Erythroblast (primary cell): ENCODE measurements at regions not wholly inside any gene's neighbourhood (a gene's known extent, or its start where the extent isn't known, plus 50 kb on each side); places are given as distances from the start of the nearest gene placed in this dataset.

Experiments used
- GATA1 ChIP-seq: IDR thresholded peaks from 2 replicates; pipeline ENCODE4 v1.6.1; 2011; ENCODE audit warnings: low read depth, mild to moderate bottlenecking, control low read depth, low read length, moderate library complexity
- POLR2A ChIP-seq: IDR thresholded peaks from 2 replicates; pipeline ENCODE4 v1.6.1; 2011; ENCODE audit warnings: mild to moderate bottlenecking, low read length

DNA sequence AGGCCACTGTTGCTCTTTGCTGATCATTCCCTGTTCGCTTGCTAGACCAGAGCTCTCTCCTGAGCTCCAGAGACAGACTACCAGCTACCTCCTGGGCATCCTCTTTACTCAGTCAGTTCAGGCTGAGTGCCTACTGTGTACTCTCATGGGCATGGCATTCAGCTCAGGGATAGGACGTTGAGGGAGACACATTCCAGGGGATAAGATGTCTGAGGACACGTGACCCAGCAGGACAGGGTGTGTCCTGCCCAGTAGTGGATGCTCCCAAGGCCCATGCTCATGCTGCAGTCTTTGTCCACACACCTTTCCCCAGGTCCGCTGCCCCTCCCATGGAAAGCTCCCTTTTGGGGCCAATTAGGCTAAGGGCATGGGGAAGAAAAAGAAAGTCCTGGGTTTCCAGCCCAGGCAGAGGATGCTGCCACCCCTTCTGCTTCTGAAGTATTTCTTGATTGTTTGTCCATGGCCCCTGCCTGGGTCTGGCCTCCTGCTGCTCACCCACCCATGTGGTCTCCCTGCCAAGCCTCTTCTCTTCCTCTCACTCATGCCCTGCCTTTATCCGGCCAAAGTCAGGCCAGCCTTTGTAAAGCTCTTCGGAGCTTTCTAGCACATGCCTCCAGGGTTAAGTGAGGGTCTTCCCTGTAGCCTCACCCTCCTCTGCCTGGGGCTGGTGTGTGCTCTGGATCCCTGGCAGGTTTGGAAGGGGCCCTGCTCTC, 60.5 kb upstream of the PITX1 start:
- TF ChIP-seq POLR2A (no peak), GATA1 (no peak)
